HepG2 (cell line): ENCODE measurements at regions not wholly inside any gene's neighbourhood (a gene's known extent, or its start where the extent isn't known, plus 50 kb on each side); places are given as distances from the start of the nearest gene placed in this dataset.

Experiments
- ATAC-seq: fragments of 200-7000 bp; cut with Tn5 transposase; 3 replicates; pipeline ENCODE4 v1.9.1; 2020; ENCODE audit warnings: mild to moderate bottlenecking, moderate library complexity
- BruUV-seq: library from RNA; stranded (reverse); fragments of 400-500 nt; replicated peaks from 2 replicates; lab custom pipeline; 2021; lab: Mats Ljungman, UMichigan
- CTCF ChIA-PET: fragments of 300-600 bp; formaldehyde crosslinking; extraction: SDS; loops from one replicate; lab custom pipeline; 2021; ENCODE audit warnings: low total read pairs, inconsistent platforms, low intra/inter-chr PET ratio; lab: Yijun Ruan, JAX
- POLR2A ChIA-PET: fragments of 350-600 bp; sonication (Branson Sonifier 250); formaldehyde crosslinking; loops from one replicate; lab custom pipeline; 2020; ENCODE audit warnings: antibody characterized with exemption, inconsistent platforms; lab: Yijun Ruan, JAX
- DNase-seq: peaks from one replicate; pipeline ENCODE4 v3.0.0-alpha.2; 2015; ENCODE audit warnings: low spot score
- FAIRE-seq: peaks from 3 replicates; lab custom pipeline; 2011; peaks lifted over from hg19 to GRCh38; lab: Jason Lieb, UNC
- H2AFZ ChIP-seq: one replicate; pipeline ENCODE4 v1.6.1; 2011; ENCODE audit warnings: low read length, inconsistent platforms
- H3K27ac ChIP-seq: fragments of 300-600 bp; 3 replicates; pipeline ENCODE4 v1.8.0; 2011; ENCODE audit warnings: mixed run types, mild to moderate bottlenecking, mixed read lengths, low read length, inconsistent platforms; ENCODE audit not compliant: insufficient read depth; ENCODE audit errors: extremely low read length
- H3K27me3 ChIP-seq, 2 experiments: fragments of 200-600 bp in 1 of 2; 2 replicates in 1 of 2; 3 replicates in 1 of 2; pipeline versions ENCODE4 v1.6.0 to v1.8.0; 2011; ENCODE audit warnings: low read length in 2 of 2, mild to moderate bottlenecking in 2 of 2, moderate library complexity in 2 of 2, inconsistent platforms in 1 of 2; ENCODE audit not compliant: insufficient read depth in 2 of 2, control insufficient read depth in 1 of 2
- H3K36me3 ChIP-seq, 2 experiments: fragments of 200-600 bp in 1 of 2; replicated peaks in 1 of 2; 2 replicates in 1 of 2; 3 replicates in 1 of 2; pipeline versions ENCODE4 v1.5.1 to v1.8.0; 2011; ENCODE audit warnings: low read length in 2 of 2, inconsistent platforms in 1 of 2; ENCODE audit not compliant: insufficient read depth in 2 of 2, control insufficient read depth in 1 of 2
- H3K4me1 ChIP-seq: 2 replicates; pipeline ENCODE4 v1.5.1; 2012; ENCODE audit warnings: low read length, inconsistent platforms; ENCODE audit not compliant: insufficient read depth
- H3K4me2 ChIP-seq: 2 replicates; pipeline ENCODE4 v1.6.0; 2011; ENCODE audit warnings: low read depth, low read length, inconsistent platforms
- H3K4me3 ChIP-seq, 3 experiments: fragments of 200-600 bp in 1 of 3; sonication (generic), shearing (Covaris generic) in 1 of 3; replicated peaks in 1 of 3; 2 replicates each; pipeline ENCODE4 v1.5.1; 2011 to 2016; ENCODE audit warnings: low read length in 3 of 3, inconsistent platforms in 2 of 3, low read depth in 2 of 3, mild to moderate bottlenecking in 2 of 3, control low read depth in 1 of 3, mixed read lengths in 1 of 3; ENCODE audit not compliant: insufficient read depth in 1 of 3
- H3K79me2 ChIP-seq: one replicate; pipeline ENCODE4 v1.6.1; 2011; ENCODE audit warnings: low read length, inconsistent platforms; ENCODE audit not compliant: insufficient read depth
- H3K9ac ChIP-seq: 2 replicates; pipeline ENCODE4 v1.6.0; 2011; ENCODE audit warnings: mild to moderate bottlenecking, low read depth, low read length, inconsistent platforms; ENCODE audit not compliant: insufficient read depth
- H3K9me3 ChIP-seq: 2 replicates; pipeline ENCODE4 v1.5.1; 2012; ENCODE audit warnings: mild to moderate bottlenecking, low read length
- H4K20me1 ChIP-seq: 2 replicates; pipeline ENCODE4 v1.6.0; 2011; ENCODE audit warnings: inconsistent platforms, mild to moderate bottlenecking, low read length, moderate library complexity; ENCODE audit not compliant: insufficient read depth
- BRD4 ChIP-seq: sonication (generic); formaldehyde crosslinking; IDR thresholded peaks from 2 replicates; pipeline ENCODE4 v1.4.0; 2020; ENCODE audit warnings: missing genetic modification reagents
- BRF2 ChIP-seq: sonication (generic); formaldehyde crosslinking; IDR thresholded peaks from 2 replicates; pipeline ENCODE4 v1.8.1; 2022; ENCODE audit warnings: mild to moderate bottlenecking, missing genetic modification reagents
- HNF4A ChIP-seq: sonication (generic); formaldehyde crosslinking; IDR thresholded peaks from 2 replicates; pipeline ENCODE4 v1.4.0; 2020; ENCODE audit warnings: missing genetic modification reagents
- KAT8 ChIP-seq: IDR thresholded peaks from 2 replicates; pipeline ENCODE4 v1.6.1; 2016; ENCODE audit warnings: missing genetic modification reagents, missing compliant biosample characterization
- KDM3A ChIP-seq: IDR thresholded peaks from 2 replicates; pipeline ENCODE4 v1.6.1; 2018; ENCODE audit warnings: low read depth, missing compliant biosample characterization
- KIAA2018 ChIP-seq: sonication (generic); formaldehyde crosslinking; IDR thresholded peaks from 2 replicates; pipeline ENCODE4 v1.5.0; 2020; ENCODE audit warnings: mild to moderate bottlenecking, missing genetic modification reagents, borderline replicate concordance
- NFYC ChIP-seq: IDR thresholded peaks from 2 replicates; pipeline ENCODE4 v1.6.1; 2016; ENCODE audit warnings: missing genetic modification reagents, missing compliant biosample characterization
- RNF219 ChIP-seq: sonication (generic); formaldehyde crosslinking; IDR thresholded peaks from 2 replicates; pipeline ENCODE4 v1.5.0; 2020; ENCODE audit warnings: mild to moderate bottlenecking, missing genetic modification reagents
- SALL1 ChIP-seq: sonication (generic); formaldehyde crosslinking; IDR thresholded peaks from 2 replicates; pipeline ENCODE4 v1.8.0; 2022; ENCODE audit warnings: mild to moderate bottlenecking, missing genetic modification reagents
- TOPORS ChIP-seq: sonication (generic); formaldehyde crosslinking; IDR thresholded peaks from 2 replicates; pipeline ENCODE4 v1.8.0; 2023; ENCODE audit warnings: mild to moderate bottlenecking, missing genetic modification reagents
- ZNF180 ChIP-seq: sonication (generic); formaldehyde crosslinking; IDR thresholded peaks from 2 replicates; pipeline ENCODE4 v1.4.0; 2020; ENCODE audit warnings: low read depth, missing genetic modification reagents, borderline replicate concordance
- ZNF75D ChIP-seq: sonication (generic); formaldehyde crosslinking; IDR thresholded peaks from 2 replicates; pipeline ENCODE4 v1.8.1; 2023; ENCODE audit warnings: missing genetic modification reagents, mild to moderate bottlenecking, borderline replicate concordance
- ZNF792 ChIP-seq: IDR thresholded peaks from 2 replicates; pipeline ENCODE4 v1.6.1; 2016
- WGBS: methylation state at CpG from one replicate; pipeline ENCODE4 v1.1.6; 2017; ENCODE audit warnings: low lambda C conversion rate; 5-methylcytosine and 5-hydroxymethylcytosine counted together
- in situ Hi-C: cut with HindIII; loops from 2 replicates; pipeline ENCODE4 v1.10.0; 2017; ENCODE audit warnings: low pct_unique_long_range_greater_than_20kb; ENCODE audit not compliant: extremely low pct_ligation_motif_present
- intact Hi-C: fragments of 100-400 bp; cut with micrococcal nuclease; formaldehyde crosslinking; loops from one replicate; pipeline ENCODE4 v1.10.0; 2022; ENCODE audit not compliant: unreplicated experiment

- ChIA-PET CTCF (no interaction called here), POLR2A (no interaction called here)
- Histone ChIP-seq H3K9ac (no peak overlapping the region), H3K27me3 (peaks cover 4 to 9% of the 10 kb centered on the region in 2 experiments; a peak in 3 of 5 replicates), H3K9me3 (no peaks in the 10 kb centered on the region), H3K27ac (no peak overlapping the region), H3K4me2 (no peak overlapping the region), H3K4me1 (no peaks in the 10 kb centered on the region), H3K36me3 (no peaks in the 10 kb centered on the region), H3K4me3 (no peak overlapping the region), H2AFZ (no peak overlapping the region), H3K79me2 (no peaks in the 10 kb centered on the region), H4K20me1 (no peaks in the 10 kb centered on the region)
- no TSS peak for BruUV-seq
- intact Hi-C loops (no loop called here), in situ Hi-C loops (no loop called here)
- FAIRE-seq, result no peak
- WGBS, result 0% methylated on average over 3 of the region's 3 CpGs
- TF ChIP-seq ZNF75D (CRISPR knock-in tag) (no peak), NFYC (CRISPR knock-in tag) (no peak), TOPORS (CRISPR knock-in tag) (no peak), BRD4 (CRISPR knock-in tag) (no peak), SALL1 (CRISPR knock-in tag) (no peak), BRF2 (no peak), KAT8 (CRISPR knock-in tag) (no peak), ZNF792 (no peak), ZNF180 (CRISPR knock-in tag) (no peak), KDM3A (no peak), HNF4A (CRISPR knock-in tag) (no peak), RNF219 (no peak), KIAA2018 (CRISPR knock-in tag) (no peak)
- no peak for DNase-seq
- no peak for ATAC-seq
These were observed 53.5 kb upstream of the CTTNBP2NL start for GRCh38 chr1:112342558-112342957.
